SU-DHL-6 (cell line): ENCODE measurements at regions not wholly inside any gene's neighbourhood (a gene's known extent, or its start where the extent isn't known, plus 50 kb on each side); places are given as distances from the start of the nearest gene placed in this dataset.

ENCODE experiments used
- EZH2phosphoT487 ChIP-seq: fragments of 200-600 bp; sonication (generic), shearing (Covaris generic); conservative IDR thresholded peaks from 2 replicates; pipeline ENCODE4 v1.6.1; 2018; ENCODE audit warnings: mild to moderate bottlenecking, antibody characterized with exemption, low read length, moderate library complexity, mixed read lengths
- TF ChIP-seq, protein P1 (sequence below): fragments of 200-600 bp; sonication (generic); IDR thresholded peaks from one replicate; pipeline ENCODE4 v1.5.1; 2017; ENCODE audit warnings: antibody characterized with exemption, mild to moderate bottlenecking, low read length, moderate library complexity; ENCODE audit not compliant: insufficient read depth, poor library complexity, severe bottlenecking

DNA sequence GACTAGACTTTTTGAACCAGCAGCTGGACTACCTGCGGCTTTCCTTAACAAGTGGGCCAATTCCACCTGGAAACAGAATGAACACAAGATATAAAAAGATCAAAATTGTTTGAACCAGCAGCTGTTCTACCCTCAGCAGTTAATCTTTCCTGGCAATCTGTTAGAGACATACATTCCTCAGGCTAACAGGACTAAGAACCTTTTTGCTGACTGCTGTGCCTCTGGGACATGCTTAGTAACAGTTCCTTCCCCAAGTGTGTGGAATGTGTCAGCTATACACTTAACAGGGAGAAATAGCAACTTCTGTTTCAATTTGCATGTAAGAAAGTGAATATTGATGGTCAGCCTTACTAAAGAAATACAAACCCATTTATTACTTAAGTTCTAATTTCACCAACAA lies 554.4 kb downstream of the ARAP2 start:
- TF ChIP-seq, protein P1, sequence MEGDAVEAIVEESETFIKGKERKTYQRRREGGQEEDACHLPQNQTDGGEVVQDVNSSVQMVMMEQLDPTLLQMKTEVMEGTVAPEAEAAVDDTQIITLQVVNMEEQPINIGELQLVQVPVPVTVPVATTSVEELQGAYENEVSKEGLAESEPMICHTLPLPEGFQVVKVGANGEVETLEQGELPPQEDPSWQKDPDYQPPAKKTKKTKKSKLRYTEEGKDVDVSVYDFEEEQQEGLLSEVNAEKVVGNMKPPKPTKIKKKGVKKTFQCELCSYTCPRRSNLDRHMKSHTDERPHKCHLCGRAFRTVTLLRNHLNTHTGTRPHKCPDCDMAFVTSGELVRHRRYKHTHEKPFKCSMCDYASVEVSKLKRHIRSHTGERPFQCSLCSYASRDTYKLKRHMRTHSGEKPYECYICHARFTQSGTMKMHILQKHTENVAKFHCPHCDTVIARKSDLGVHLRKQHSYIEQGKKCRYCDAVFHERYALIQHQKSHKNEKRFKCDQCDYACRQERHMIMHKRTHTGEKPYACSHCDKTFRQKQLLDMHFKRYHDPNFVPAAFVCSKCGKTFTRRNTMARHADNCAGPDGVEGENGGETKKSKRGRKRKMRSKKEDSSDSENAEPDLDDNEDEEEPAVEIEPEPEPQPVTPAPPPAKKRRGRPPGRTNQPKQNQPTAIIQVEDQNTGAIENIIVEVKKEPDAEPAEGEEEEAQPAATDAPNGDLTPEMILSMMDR = no peak
- no peak for TF ChIP-seq EZH2phosphoT487
